ENCODE measurements at regions not wholly inside any gene's neighbourhood (a gene's known extent, or its start where the extent isn't known, plus 50 kb on each side); places are given as distances from the start of the nearest gene placed in this dataset.

DNA sequence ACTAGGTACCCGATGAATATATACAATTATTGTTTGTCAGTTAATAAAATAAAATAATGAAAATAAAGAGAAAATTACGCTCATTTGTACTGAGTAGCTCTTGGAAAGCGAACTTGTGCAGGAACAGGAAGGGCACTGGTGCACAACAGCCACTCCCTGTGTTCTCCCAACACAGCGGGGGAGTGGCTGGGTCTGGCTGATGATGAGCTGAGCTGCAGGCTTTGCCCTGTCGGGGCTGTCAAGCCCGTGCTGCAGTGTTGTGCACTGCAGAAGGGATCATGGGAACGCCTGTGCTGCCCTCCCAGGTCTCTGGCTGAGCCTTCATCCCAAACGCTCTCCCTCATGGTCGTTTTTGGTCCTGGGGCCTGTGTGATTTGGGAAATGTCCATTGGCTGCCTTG lies 131.7 kb upstream of the MAP3K4 start:
- DNase-seq = no peak
- Histone ChIP-seq H3K4me3 (no peak overlapping the region), H3K27ac (no peak overlapping the region), H3K36me3 (no peaks in the 10 kb centered on the region), H3K9me3 (no peaks in the 10 kb centered on the region), H3K4me1 (no peaks in the 10 kb centered on the region), H3K27me3 (no peaks in the 10 kb centered on the region)
- TF ChIP-seq CTCF (IDR thresholded peaks at IDR 0.05) = no peak
- intact Hi-C loops (cut with DNase I) = no loop called here
- ATAC-seq = peak; percentile 30

DNA sequence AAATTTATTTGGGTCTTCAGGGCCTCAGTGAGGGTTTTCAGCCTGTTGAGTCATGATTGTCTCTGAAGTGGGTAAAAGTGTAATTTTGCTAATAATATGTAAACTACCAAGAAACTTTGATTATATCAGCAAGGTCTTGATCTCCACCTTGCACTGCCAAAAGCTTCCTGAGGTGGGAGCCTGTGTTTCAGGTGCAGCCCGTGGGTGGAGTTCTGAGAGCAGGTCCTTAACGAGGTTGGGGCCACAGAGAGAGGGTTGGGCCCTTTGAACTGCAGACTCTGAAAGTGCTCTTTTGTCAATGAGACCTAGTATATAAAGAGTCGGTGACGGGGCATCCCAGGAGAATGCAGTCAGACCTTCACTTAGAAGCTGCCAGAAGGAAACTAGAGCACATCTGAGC lies 129.7 kb upstream of the MAP3K4 start:
- Histone ChIP-seq H3K4me1 (no peaks in the 10 kb centered on the region), H3K27me3 (no peaks in the 10 kb centered on the region), H3K27ac (no peak overlapping the region), H3K4me3 (no peak overlapping the region), H3K36me3 (no peaks in the 10 kb centered on the region), H3K9me3 (no peaks in the 10 kb centered on the region)
- ATAC-seq (no peak), DNase-seq (no peak)
- intact Hi-C loops (cut with DNase I) = no loop called here
- no peak for TF ChIP-seq CTCF (IDR thresholded peaks at IDR 0.05)

DNA sequence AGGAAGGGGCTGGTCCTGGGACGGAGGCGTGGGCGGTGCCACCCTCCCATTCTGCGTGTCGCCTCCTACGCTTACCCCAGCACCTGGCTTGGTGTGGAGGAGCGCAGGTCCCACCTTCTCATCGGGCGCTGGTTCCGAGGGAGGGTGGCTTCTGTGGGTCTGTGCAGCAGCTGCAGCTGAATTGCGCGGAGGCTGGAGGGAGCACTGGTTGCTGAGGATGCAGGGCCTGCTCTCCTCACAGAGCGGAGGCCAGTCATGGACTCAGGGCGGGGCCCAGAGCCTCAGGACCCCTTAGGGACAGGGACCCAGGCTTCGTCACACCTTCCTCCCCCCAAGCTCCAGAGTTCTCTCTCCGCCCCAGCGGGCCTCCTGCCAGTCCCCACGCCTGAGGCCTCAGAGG lies 127.8 kb upstream of the MAP3K4 start:
- H3K27ac ChIP-seq = no peak overlapping the region
- no peaks in the 10 kb centered on the region for H3K9me3 ChIP-seq
- TF ChIP-seq CTCF (IDR thresholded peaks at IDR 0.05) = no peak
- H3K36me3 ChIP-seq = no peaks in the 10 kb centered on the region
- DNase-seq (peak; percentile 59), ATAC-seq (peak; percentile 32)
- H3K4me3 ChIP-seq = no peak overlapping the region
- H3K27me3 ChIP-seq = no peaks in the 10 kb centered on the region
- no peaks in the 10 kb centered on the region for H3K4me1 ChIP-seq
- intact Hi-C loops (cut with DNase I) = no loop called here

DNA sequence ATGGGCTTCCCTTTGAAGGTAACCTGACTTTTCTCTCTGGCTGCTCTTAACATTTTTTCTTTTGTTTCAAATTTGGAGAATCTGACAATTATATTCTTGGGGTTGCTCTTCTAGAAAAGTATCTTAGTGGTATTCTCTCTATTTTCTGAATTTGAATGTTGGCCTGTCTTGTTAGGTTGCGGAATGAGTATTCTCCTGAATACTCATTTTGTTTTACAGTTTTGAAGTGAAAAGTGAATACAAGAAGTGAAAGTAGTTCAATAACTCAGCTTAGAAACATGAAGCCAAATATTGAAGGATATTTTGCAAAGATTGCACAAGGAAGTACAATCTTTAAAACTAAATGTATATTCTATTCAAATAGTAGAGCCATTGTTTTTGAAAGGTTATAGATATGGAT lies 120.2 kb upstream of the MAP3K4 start:
- H3K9me3 ChIP-seq = no peaks in the 10 kb centered on the region
- intact Hi-C loops (cut with DNase I) = no loop called here
- no peak overlapping the region for H3K27ac ChIP-seq
- DNase-seq (no peak), ATAC-seq (no peak)
- no peak for TF ChIP-seq CTCF (IDR thresholded peaks at IDR 0.05)
- no peak overlapping the region for H3K4me3 ChIP-seq
- no peaks in the 10 kb centered on the region for H3K36me3 ChIP-seq
- no peaks in the 10 kb centered on the region for H3K27me3 ChIP-seq
- no peaks in the 10 kb centered on the region for H3K4me1 ChIP-seq

DNA sequence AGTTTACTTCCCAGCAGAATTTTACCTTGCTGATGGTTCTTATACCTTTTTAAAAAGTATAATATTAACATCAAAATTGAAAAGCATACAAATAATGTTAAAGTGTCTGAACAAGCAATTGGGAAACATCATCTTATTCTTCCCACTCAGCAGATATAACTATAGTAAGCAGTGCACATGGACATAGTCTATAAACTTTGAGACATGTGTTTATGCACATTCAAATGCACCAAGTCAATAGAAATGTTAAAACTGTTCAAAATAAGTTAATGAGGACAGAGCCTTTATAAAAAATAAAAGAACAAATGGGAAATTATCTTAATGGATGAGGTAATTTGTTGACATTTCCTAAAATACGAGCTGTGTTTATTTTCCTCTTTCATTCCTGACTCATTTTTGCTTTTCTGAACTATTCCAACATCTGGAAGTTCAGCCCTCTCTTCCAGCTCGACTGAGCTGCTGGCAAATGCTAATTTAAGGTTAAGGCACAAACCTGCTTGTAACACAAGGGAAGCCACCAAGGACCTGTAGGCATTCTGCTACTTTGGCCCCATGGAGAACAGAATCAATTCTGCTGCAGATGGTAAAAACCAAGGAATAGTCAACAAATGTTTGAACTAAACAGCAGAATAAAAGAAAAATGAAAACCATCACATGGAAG lies 110.3 kb upstream of the MAP3K4 start:
- no peaks in the 10 kb centered on the region for H3K27me3 ChIP-seq
- intact Hi-C loops (cut with DNase I) = no loop called here
- no peak for TF ChIP-seq CTCF (IDR thresholded peaks at IDR 0.05)
- no peak for DNase-seq
- ATAC-seq = no peak
- H3K27ac ChIP-seq = no peak overlapping the region
- H3K4me3 ChIP-seq = no peak overlapping the region
- no peaks in the 10 kb centered on the region for H3K9me3 ChIP-seq
- no peaks in the 10 kb centered on the region for H3K4me1 ChIP-seq
- no peaks in the 10 kb centered on the region for H3K36me3 ChIP-seq

DNA sequence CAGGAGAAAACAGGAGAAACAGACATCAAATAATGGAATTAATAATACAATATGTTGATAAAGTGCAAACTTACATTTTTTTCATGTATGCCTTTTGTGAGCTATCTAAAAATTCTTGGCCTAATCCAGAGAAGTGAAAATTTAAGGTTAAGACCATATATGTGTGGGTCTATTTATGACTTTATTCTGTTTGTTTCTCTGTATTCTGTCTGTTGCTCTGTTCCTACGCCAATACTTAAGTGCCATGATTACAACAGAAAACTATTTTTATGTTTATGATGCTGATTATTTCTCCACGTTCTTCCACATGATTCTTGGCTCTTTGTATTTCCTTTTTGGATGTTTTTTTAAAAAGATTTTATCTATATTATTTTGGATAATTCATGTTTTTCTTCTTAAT lies 109.6 kb upstream of the MAP3K4 start:
- Histone ChIP-seq H3K4me3 (no peak overlapping the region), H3K27ac (no peak overlapping the region), H3K4me1 (no peaks in the 10 kb centered on the region), H3K36me3 (no peaks in the 10 kb centered on the region), H3K27me3 (no peaks in the 10 kb centered on the region), H3K9me3 (no peaks in the 10 kb centered on the region)
- DNase-seq = no peak
- intact Hi-C loops (cut with DNase I) = no loop called here
- no peak for TF ChIP-seq CTCF (IDR thresholded peaks at IDR 0.05)
- ATAC-seq = no peak

All from upper lobe of right lung (tissue), 1 donor.